IMR-90 (cell line): ENCODE measurements at regions not wholly inside any gene's neighbourhood (a gene's known extent, or its start where the extent isn't known, plus 50 kb on each side); places are given as distances from the start of the nearest gene placed in this dataset.

Source experiments
- CHD1 ChIP-seq: IDR thresholded peaks from 2 replicates; pipeline ENCODE4 v1.6.1; 2012; ENCODE audit warnings: low read depth, low read length, improper control_type of control experiment
- MAFK ChIP-seq: IDR thresholded peaks from 2 replicates; pipeline ENCODE4 v1.6.1; 2012; ENCODE audit warnings: low read depth, low read length, improper control_type of control experiment
- MAZ ChIP-seq: IDR thresholded peaks from 2 replicates; pipeline ENCODE4 v1.6.1; 2012; ENCODE audit warnings: low read depth, mild to moderate bottlenecking, low read length, improper control_type of control experiment, moderate library complexity, borderline replicate concordance
- MXI1 ChIP-seq: IDR thresholded peaks from 2 replicates; pipeline ENCODE4 v1.6.1; 2012; ENCODE audit warnings: low read depth, mild to moderate bottlenecking, low read length, moderate library complexity, borderline replicate concordance
- NFE2L2 ChIP-seq: fragments of 150-350 bp; IDR thresholded peaks from 2 replicates; pipeline ENCODE4 v1.6.1; 2016; ENCODE audit warnings: low read depth, mild to moderate bottlenecking, low read length
- POLR2A ChIP-seq: IDR thresholded peaks from 2 replicates; pipeline ENCODE4 v1.6.1; 2012; ENCODE audit warnings: mild to moderate bottlenecking, low read depth, low read length
- RAD21 ChIP-seq: IDR thresholded peaks from 2 replicates; pipeline ENCODE4 v1.6.1; 2012; ENCODE audit warnings: low read length, improper control_type of control experiment
- RCOR1 ChIP-seq: IDR thresholded peaks from 2 replicates; pipeline ENCODE4 v1.6.1; 2012; ENCODE audit warnings: mild to moderate bottlenecking, low read length, improper control_type of control experiment; ENCODE audit not compliant: insufficient replicate concordance
- RFX5 ChIP-seq: IDR thresholded peaks from 2 replicates; pipeline ENCODE4 v1.8.0; 2012; ENCODE audit warnings: low read depth, mild to moderate bottlenecking, low read length, moderate library complexity
- SMC3 ChIP-seq: fragments of 150-350 bp; IDR thresholded peaks from 2 replicates; pipeline ENCODE4 v1.6.1; 2016; ENCODE audit warnings: low read depth, mild to moderate bottlenecking, antibody characterized with exemption, low read length, moderate library complexity
- TF ChIP-seq, protein P1 (sequence below): conservative IDR thresholded peaks from 2 replicates; pipeline ENCODE4 v1.5.1; 2012; ENCODE audit warnings: mild to moderate bottlenecking, low read depth, low read length, improper control_type of control experiment
- TF ChIP-seq, protein P2 (sequence below): fragments of 150-350 bp; IDR thresholded peaks from 2 replicates; pipeline ENCODE4 v1.6.1; 2017; ENCODE audit warnings: mild to moderate bottlenecking, antibody characterized with exemption, low read length, low read depth
- TF ChIP-seq, protein P3 (sequence below): fragments of 150-350 bp; IDR thresholded peaks from 2 replicates; pipeline ENCODE4 v1.6.1; 2016; ENCODE audit warnings: low read depth, mild to moderate bottlenecking, low read length, moderate library complexity, borderline replicate concordance

DNA sequence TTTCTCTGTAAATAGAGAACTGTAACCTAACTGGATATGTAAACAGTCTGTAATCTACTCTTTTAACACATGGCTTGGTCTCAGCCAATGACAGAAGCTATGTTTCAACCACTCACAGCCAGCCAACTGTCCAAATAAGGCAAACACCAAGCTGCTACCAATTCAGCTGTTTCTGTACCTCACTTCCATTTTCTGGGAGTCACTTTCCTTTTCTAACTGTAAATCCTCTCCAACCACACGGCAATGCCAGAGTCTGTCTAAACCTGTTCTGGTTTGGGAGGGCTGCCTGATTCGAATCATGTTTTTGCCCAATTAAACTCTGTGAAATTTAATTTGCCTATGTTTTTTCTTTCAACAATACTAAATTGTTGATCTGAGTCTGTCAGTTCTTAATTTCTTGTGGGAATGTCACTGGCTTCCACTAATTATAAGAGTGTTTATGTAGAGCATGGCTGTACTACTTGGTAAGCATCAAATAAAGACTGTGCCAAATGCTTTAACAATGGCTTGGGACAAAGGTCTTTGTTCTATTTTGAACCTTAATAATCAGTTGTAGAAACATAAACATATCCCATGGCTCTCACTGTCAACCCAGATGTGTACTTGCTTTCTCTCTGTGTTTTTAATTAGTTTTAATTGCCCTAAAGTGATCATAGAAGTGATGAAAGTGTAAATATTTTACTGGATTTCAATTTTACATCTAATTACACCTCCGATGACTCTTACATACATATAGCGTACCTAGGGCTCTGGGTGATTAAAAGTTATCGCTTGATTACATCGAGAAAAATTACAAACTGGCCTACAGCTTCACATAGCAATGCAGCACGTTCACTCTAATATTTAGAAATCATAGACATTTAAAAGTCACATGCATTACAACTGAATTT lies 1144.6 kb upstream of the TMPRSS15 start:
- TF ChIP-seq RAD21 = no peak
- TF ChIP-seq, protein P1, sequence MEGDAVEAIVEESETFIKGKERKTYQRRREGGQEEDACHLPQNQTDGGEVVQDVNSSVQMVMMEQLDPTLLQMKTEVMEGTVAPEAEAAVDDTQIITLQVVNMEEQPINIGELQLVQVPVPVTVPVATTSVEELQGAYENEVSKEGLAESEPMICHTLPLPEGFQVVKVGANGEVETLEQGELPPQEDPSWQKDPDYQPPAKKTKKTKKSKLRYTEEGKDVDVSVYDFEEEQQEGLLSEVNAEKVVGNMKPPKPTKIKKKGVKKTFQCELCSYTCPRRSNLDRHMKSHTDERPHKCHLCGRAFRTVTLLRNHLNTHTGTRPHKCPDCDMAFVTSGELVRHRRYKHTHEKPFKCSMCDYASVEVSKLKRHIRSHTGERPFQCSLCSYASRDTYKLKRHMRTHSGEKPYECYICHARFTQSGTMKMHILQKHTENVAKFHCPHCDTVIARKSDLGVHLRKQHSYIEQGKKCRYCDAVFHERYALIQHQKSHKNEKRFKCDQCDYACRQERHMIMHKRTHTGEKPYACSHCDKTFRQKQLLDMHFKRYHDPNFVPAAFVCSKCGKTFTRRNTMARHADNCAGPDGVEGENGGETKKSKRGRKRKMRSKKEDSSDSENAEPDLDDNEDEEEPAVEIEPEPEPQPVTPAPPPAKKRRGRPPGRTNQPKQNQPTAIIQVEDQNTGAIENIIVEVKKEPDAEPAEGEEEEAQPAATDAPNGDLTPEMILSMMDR = no peak
- TF ChIP-seq MAZ = no peak
- TF ChIP-seq POLR2A = no peak
- no peak for TF ChIP-seq CHD1
- no peak for TF ChIP-seq MAFK
- TF ChIP-seq, protein P2, sequence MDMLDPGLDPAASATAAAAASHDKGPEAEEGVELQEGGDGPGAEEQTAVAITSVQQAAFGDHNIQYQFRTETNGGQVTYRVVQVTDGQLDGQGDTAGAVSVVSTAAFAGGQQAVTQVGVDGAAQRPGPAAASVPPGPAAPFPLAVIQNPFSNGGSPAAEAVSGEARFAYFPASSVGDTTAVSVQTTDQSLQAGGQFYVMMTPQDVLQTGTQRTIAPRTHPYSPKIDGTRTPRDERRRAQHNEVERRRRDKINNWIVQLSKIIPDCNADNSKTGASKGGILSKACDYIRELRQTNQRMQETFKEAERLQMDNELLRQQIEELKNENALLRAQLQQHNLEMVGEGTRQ = no peak
- TF ChIP-seq RFX5 = no peak
- TF ChIP-seq, protein P3, sequence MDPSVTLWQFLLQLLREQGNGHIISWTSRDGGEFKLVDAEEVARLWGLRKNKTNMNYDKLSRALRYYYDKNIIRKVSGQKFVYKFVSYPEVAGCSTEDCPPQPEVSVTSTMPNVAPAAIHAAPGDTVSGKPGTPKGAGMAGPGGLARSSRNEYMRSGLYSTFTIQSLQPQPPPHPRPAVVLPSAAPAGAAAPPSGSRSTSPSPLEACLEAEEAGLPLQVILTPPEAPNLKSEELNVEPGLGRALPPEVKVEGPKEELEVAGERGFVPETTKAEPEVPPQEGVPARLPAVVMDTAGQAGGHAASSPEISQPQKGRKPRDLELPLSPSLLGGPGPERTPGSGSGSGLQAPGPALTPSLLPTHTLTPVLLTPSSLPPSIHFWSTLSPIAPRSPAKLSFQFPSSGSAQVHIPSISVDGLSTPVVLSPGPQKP = no peak
- no peak for TF ChIP-seq SMC3
- no peak for TF ChIP-seq RCOR1
- no peak for TF ChIP-seq NFE2L2
- TF ChIP-seq MXI1 = no peak
